K562 (cell line): ENCODE measurements at regions not wholly inside any gene's neighbourhood (a gene's known extent, or its start where the extent isn't known, plus 50 kb on each side); places are given as distances from the start of the nearest gene placed in this dataset.

Source experiments
- JUND ChIP-seq, 2 experiments: IDR thresholded peaks; 2 replicates in 1 of 2; 3 replicates in 1 of 2; pipeline ENCODE4 v1.6.1; 2011; ENCODE audit warnings: borderline replicate concordance in 2 of 2, low read depth in 2 of 2, low read length in 2 of 2, improper control_type of control experiment in 1 of 2, missing biosample characterization in 1 of 2, missing genetic modification characterization in 1 of 2, missing genetic modification reagents in 1 of 2
- PHF8 ChIP-seq: fragments of 200-600 bp; sonication (generic); IDR thresholded peaks from 2 replicates; pipeline ENCODE4 v1.6.1; 2012; ENCODE audit warnings: mixed run types, mild to moderate bottlenecking, inconsistent platforms, low read length, moderate library complexity, borderline replicate concordance
- SRF ChIP-seq, 2 experiments: fragments of 250-450, 450-650 bp in 1 of 2; sonication (Bioruptor Pico) in 1 of 2; sonication (generic) in 1 of 2; formaldehyde crosslinking; IDR thresholded peaks; 2 replicates each; pipeline versions ENCODE4 v1.5.0 to v1.5.1; 2020 to 2022; ENCODE audit warnings: mild to moderate bottlenecking in 1 of 2, missing genetic modification reagents in 1 of 2
- ZNF263 ChIP-seq: sonication (generic); formaldehyde crosslinking; IDR thresholded peaks from 2 replicates; pipeline ENCODE4 v1.8.0; 2022; ENCODE audit warnings: mild to moderate bottlenecking, missing genetic modification reagents, borderline replicate concordance
- TF ChIP-seq, protein P1 (sequence below): fragments of 450-650 bp; IDR thresholded peaks from 2 replicates; pipeline ENCODE4 v1.6.1; 2016
- TF ChIP-seq, protein P2 (sequence below), 2 experiments: fragments of 450-650 bp; formaldehyde crosslinking in 1 of 2; IDR thresholded peaks; 2 replicates each; pipeline versions ENCODE4 v1.4.0 to v1.6.1; 2014 to 2020; ENCODE audit warnings: mild to moderate bottlenecking in 2 of 2, borderline replicate concordance in 1 of 2, low read depth in 1 of 2
- TF ChIP-seq, protein P3 (sequence below): sonication (generic); formaldehyde crosslinking; IDR thresholded peaks from 2 replicates; pipeline ENCODE4 v1.5.0; 2020; ENCODE audit warnings: missing genetic modification reagents

DNA sequence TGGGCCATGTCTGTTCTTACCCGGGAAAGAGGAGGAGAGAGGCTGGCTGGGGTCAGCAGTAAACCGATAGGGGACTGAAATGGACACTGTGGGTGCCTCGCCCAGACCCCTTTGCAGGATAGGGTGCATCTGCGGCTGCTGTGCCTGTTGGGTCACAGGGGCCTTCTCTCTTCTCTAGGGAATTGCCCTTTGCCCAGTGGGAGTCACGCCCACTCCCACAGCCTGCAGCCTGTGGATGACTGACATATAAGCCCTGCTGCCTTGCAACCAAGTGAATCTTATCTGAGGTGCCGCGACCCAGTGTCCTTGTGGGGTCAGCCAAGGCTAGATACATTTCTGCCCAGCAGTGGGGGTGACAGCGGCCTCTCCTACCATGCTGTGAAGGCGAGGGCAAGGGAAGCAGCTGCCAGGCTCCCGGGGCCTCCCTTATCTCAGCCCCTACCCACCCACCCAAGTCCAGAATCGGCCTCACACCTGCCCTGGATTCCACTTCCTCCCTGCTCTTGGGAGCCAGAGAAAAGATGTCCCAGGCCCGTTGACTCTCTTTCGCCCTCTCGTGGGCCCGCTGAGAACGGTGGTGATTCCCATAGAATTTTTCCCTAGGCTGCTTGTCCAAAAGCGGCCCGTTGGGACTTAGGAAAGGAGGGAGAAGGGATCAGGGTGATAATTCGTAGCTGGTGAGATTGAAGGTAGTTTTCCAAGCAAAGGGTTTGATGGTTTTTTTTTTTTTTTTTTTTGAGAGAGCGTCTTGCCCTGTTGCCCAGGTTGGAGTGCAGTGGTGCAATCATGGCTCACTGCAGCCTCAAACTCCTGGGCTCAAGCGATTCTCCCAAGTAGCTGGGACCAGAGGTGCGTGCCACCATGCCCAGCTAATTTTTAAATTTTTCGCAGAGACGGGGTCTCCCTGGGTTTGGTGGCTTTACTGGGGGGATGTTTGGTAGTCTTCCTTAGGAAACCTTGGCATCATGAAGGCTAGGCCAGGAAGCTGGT, 56.8 kb upstream of the SMOX start (continued):
- TF ChIP-seq ZNF263: 0 out of 2 replicates have a peak, but pooled peaks have one; percentile 37
- peak; percentile 12; the same call in 1 of the 2 replicates for TF ChIP-seq PHF8
- TF ChIP-seq JUND (IDR thresholded peaks at IDR 0.05; ENCODE audit: borderline replicate concordance, low read depth, low read length): 0 out of 2 replicates have a peak, but pooled peaks have one; percentile 16
- no peak for TF ChIP-seq JUND (tag; IDR thresholded peaks at IDR 0.05; ENCODE audit: borderline replicate concordance, low read depth, low read length)
- TF ChIP-seq, protein P1, sequence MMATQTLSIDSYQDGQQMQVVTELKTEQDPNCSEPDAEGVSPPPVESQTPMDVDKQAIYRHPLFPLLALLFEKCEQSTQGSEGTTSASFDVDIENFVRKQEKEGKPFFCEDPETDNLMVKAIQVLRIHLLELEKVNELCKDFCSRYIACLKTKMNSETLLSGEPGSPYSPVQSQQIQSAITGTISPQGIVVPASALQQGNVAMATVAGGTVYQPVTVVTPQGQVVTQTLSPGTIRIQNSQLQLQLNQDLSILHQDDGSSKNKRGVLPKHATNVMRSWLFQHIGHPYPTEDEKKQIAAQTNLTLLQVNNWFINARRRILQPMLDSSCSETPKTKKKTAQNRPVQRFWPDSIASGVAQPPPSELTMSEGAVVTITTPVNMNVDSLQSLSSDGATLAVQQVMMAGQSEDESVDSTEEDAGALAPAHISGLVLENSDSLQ: peak; percentile 60
- TF ChIP-seq SRF (CRISPR knock-in tag; IDR thresholded peaks at IDR 0.05): peak in 1 of 2 experiments; percentile 57; a peak in 1 of 4 replicates
- TF ChIP-seq, protein P2, sequence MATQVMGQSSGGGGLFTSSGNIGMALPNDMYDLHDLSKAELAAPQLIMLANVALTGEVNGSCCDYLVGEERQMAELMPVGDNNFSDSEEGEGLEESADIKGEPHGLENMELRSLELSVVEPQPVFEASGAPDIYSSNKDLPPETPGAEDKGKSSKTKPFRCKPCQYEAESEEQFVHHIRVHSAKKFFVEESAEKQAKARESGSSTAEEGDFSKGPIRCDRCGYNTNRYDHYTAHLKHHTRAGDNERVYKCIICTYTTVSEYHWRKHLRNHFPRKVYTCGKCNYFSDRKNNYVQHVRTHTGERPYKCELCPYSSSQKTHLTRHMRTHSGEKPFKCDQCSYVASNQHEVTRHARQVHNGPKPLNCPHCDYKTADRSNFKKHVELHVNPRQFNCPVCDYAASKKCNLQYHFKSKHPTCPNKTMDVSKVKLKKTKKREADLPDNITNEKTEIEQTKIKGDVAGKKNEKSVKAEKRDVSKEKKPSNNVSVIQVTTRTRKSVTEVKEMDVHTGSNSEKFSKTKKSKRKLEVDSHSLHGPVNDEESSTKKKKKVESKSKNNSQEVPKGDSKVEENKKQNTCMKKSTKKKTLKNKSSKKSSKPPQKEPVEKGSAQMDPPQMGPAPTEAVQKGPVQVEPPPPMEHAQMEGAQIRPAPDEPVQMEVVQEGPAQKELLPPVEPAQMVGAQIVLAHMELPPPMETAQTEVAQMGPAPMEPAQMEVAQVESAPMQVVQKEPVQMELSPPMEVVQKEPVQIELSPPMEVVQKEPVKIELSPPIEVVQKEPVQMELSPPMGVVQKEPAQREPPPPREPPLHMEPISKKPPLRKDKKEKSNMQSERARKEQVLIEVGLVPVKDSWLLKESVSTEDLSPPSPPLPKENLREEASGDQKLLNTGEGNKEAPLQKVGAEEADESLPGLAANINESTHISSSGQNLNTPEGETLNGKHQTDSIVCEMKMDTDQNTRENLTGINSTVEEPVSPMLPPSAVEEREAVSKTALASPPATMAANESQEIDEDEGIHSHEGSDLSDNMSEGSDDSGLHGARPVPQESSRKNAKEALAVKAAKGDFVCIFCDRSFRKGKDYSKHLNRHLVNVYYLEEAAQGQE (IDR thresholded peaks at IDR 0.05; ENCODE audit: borderline replicate concordance): peak; percentile 45; the same call in 1 of the 2 replicates
- TF ChIP-seq, protein P2 (CRISPR knock-in tag; IDR thresholded peaks at IDR 0.05; ENCODE audit: low read depth): no peak
- TF ChIP-seq, protein P3, sequence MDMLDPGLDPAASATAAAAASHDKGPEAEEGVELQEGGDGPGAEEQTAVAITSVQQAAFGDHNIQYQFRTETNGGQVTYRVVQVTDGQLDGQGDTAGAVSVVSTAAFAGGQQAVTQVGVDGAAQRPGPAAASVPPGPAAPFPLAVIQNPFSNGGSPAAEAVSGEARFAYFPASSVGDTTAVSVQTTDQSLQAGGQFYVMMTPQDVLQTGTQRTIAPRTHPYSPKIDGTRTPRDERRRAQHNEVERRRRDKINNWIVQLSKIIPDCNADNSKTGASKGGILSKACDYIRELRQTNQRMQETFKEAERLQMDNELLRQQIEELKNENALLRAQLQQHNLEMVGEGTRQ: no peak
